ENCODE measurements at regions not wholly inside any gene's neighbourhood (a gene's known extent, or its start where the extent isn't known, plus 50 kb on each side); places are given as distances from the start of the nearest gene placed in this dataset.

GRCh38 chr2:140033638-140034037, 1253.4 kb upstream of the NXPH2 start:
- TF ChIP-seq REST (IDR thresholded peaks at IDR 0.05; ENCODE audit: low read depth, low read length) (no peak), IRF3 (IDR thresholded peaks at IDR 0.05; ENCODE audit: low read depth, low read length) (no peak), CTCF (IDR thresholded peaks at IDR 0.05) (no peak), GATA2 (CRISPR knock-in tag; IDR thresholded peaks at IDR 0.05) (no peak), MXI1 (IDR thresholded peaks at IDR 0.05; ENCODE audit: low read depth, low read length) (no peak), RCOR1 (IDR thresholded peaks at IDR 0.05; ENCODE audit: low read length) (no peak), EP300 (IDR thresholded peaks at IDR 0.05; ENCODE audit: borderline replicate concordance in 1 of 2, low read depth in 1 of 2, low read length in 1 of 2) (no peak), SMC3 (IDR thresholded peaks at IDR 0.05; ENCODE audit: low read depth, low read length) (no peak), CHD2 (IDR thresholded peaks at IDR 0.05; ENCODE audit: low read length, partially characterized antibody) (no peak), RFX5 (IDR thresholded peaks at IDR 0.05; ENCODE audit: low read length) (no peak)

Data from SK-N-SH (cell line).